ENCODE measurements at regions not wholly inside any gene's neighbourhood (a gene's known extent, or its start where the extent isn't known, plus 50 kb on each side); places are given as distances from the start of the nearest gene placed in this dataset.

- Mint-ChIP-seq H3K27ac (ENCODE audit: unreplicated experiment) (no peak overlapping the region), H3K4me1 (no peaks in the 10 kb centered on the region), H3K4me3 (no peak overlapping the region), H3K27me3 (ENCODE audit: low read depth) (peaks cover 11% of the 10 kb centered on the region), H3K36me3 (ENCODE audit: low read depth) (no peaks in the 10 kb centered on the region), H3K9me3 (peaks cover 2% of the 10 kb centered on the region)
- DNase-seq (ENCODE audit: low read depth, low spot score): no peak
- TF ChIP-seq CTCF (conservative IDR thresholded peaks at IDR 0.05): no peak
Measured at GRCh38 chr17:11049539-11049938, 191.5 kb upstream of the SHISA6 start.

GRCh38 chr17:11047228-11047627 lies 193.8 kb upstream of the SHISA6 start:
- TF ChIP-seq CTCF (conservative IDR thresholded peaks at IDR 0.05): no peak
- no peak for DNase-seq (ENCODE audit: low read depth, low spot score)
- H3K36me3 Mint-ChIP-seq (ENCODE audit: low read depth): no peaks in the 10 kb centered on the region
- H3K9me3 Mint-ChIP-seq: peaks cover 2% of the 10 kb centered on the region
- no peak overlapping the region for H3K4me3 Mint-ChIP-seq
- H3K27me3 Mint-ChIP-seq (ENCODE audit: low read depth): peaks cover 11% of the 10 kb centered on the region
- no peak overlapping the region for H3K27ac Mint-ChIP-seq (ENCODE audit: unreplicated experiment)
- H3K4me1 Mint-ChIP-seq: no peaks in the 10 kb centered on the region

GRCh38 chr17:11039342-11039741 lies 201.5 kb upstream of the PIRT start:
- Mint-ChIP-seq H3K36me3 (ENCODE audit: low read depth) (no peaks in the 10 kb centered on the region), H3K4me3 (no peak overlapping the region), H3K4me1 (no peaks in the 10 kb centered on the region), H3K27ac (ENCODE audit: unreplicated experiment) (no peak overlapping the region), H3K9me3 (peaks cover 7% of the 10 kb centered on the region), H3K27me3 (ENCODE audit: low read depth) (no peaks in the 10 kb centered on the region)
- TF ChIP-seq CTCF (conservative IDR thresholded peaks at IDR 0.05): no peak
- DNase-seq (ENCODE audit: low read depth, low spot score): no peak

GRCh38 chr17:11035681-11036080 lies 197.8 kb upstream of the PIRT start:
- no peak overlapping the region for H3K27ac Mint-ChIP-seq (ENCODE audit: unreplicated experiment)
- H3K4me3 Mint-ChIP-seq: no peak overlapping the region
- no peaks in the 10 kb centered on the region for H3K27me3 Mint-ChIP-seq (ENCODE audit: low read depth)
- no peaks in the 10 kb centered on the region for H3K36me3 Mint-ChIP-seq (ENCODE audit: low read depth)
- H3K4me1 Mint-ChIP-seq: no peaks in the 10 kb centered on the region
- DNase-seq (ENCODE audit: low read depth, low spot score): no peak
- H3K9me3 Mint-ChIP-seq: peaks cover 18% of the 10 kb centered on the region
- no peak for TF ChIP-seq CTCF (conservative IDR thresholded peaks at IDR 0.05)

- no peak for DNase-seq (ENCODE audit: low read depth, low spot score)
- no peaks in the 10 kb centered on the region for H3K4me1 Mint-ChIP-seq
- H3K9me3 Mint-ChIP-seq: peaks cover 11% of the 10 kb centered on the region
- H3K27me3 Mint-ChIP-seq (ENCODE audit: low read depth): no peaks in the 10 kb centered on the region
- no peak overlapping the region for H3K27ac Mint-ChIP-seq (ENCODE audit: unreplicated experiment)
- peak; percentile 38 for TF ChIP-seq CTCF (conservative IDR thresholded peaks at IDR 0.05)
- H3K4me3 Mint-ChIP-seq: no peak overlapping the region
- no peaks in the 10 kb centered on the region for H3K36me3 Mint-ChIP-seq (ENCODE audit: low read depth)
Measured at GRCh38 chr17:11031787-11032186, 193.9 kb upstream of the PIRT start.

- H3K27ac Mint-ChIP-seq (ENCODE audit: unreplicated experiment): no peak overlapping the region
- DNase-seq (ENCODE audit: low read depth, low spot score): no peak
- H3K4me3 Mint-ChIP-seq: no peak overlapping the region
- no peak for TF ChIP-seq CTCF (conservative IDR thresholded peaks at IDR 0.05)
- H3K36me3 Mint-ChIP-seq (ENCODE audit: low read depth): no peaks in the 10 kb centered on the region
- peaks cover 11% of the 10 kb centered on the region for H3K9me3 Mint-ChIP-seq
- H3K4me1 Mint-ChIP-seq: no peaks in the 10 kb centered on the region
- no peaks in the 10 kb centered on the region for H3K27me3 Mint-ChIP-seq (ENCODE audit: low read depth)
Measured at GRCh38 chr17:11029791-11030190, 191.9 kb upstream of the PIRT start.

Data from neural crest cell (in vitro differentiated cells).